ENCODE measurements at regions not wholly inside any gene's neighbourhood (a gene's known extent, or its start where the extent isn't known, plus 50 kb on each side); places are given as distances from the start of the nearest gene placed in this dataset.
A peak's percentile ranks its signal among the peaks of the same experiment; 100 is the strongest.

- no peaks in the 10 kb centered on the region for H3K36me3 ChIP-seq (replicated peaks in 1 of 2; ENCODE audit: control insufficient read depth in 1 of 2, insufficient read depth in 2 of 2, low read length in 2 of 2)
- in situ Hi-C loops (cut with HindIII; ENCODE audit: extremely low pct_ligation_motif_present, low pct_unique_long_range_greater_than_20kb) (loop anchor here (5.0 to 10.0 kb wide), 2 partner anchors 90 to 163 kb away; partner anchors contain the start of gene NR2F2), intact Hi-C loops (cut with micrococcal nuclease; ENCODE audit: unreplicated experiment) (loop anchor here (1.0 to 5.0 kb wide), 3 partner anchors 50 to 155 kb away; no protein-coding TSS in a partner anchor)
- H3K27me3 ChIP-seq (ENCODE audit: control insufficient read depth in 1 of 2, insufficient read depth in 2 of 2, low read length in 2 of 2) = no peaks in the 10 kb centered on the region
- no peaks in the 10 kb centered on the region for H3K79me2 ChIP-seq (ENCODE audit: insufficient read depth, low read length)
- peak; percentile 84 for ATAC-seq
- H3K9ac ChIP-seq (ENCODE audit: insufficient read depth, low read depth, low read length) = peak overlapping the region; percentile 50
- H3K4me2 ChIP-seq (ENCODE audit: low read depth, low read length) = peak overlapping the region; percentile 83
- H3K9me3 ChIP-seq (ENCODE audit: low read length) = no peaks in the 10 kb centered on the region
- ChIA-PET POLR2A (interaction anchor here (0.9 to 2.1 kb wide), 5 partner anchors 9 to 165 kb away, joined by 4 to 21 read pairs (median 4); no protein-coding TSS in a partner anchor), CTCF (ENCODE audit: low intra/inter-chr PET ratio, low total read pairs) (no interaction called here)
- no peak overlapping the region for H2AFZ ChIP-seq (ENCODE audit: low read length)
- WGBS (ENCODE audit: low lambda C conversion rate) = 0% methylated on average over 5 of the region's 5 CpGs
- no TSS peak for BruUV-seq (replicated peaks)
- peak overlapping the region; percentile 27 to 54 (median 52); a peak in 5 of 6 replicates for H3K4me3 ChIP-seq (replicated peaks in 1 of 3; ENCODE audit: insufficient read depth in 1 of 3, low read depth in 2 of 3, low read length in 3 of 3)
- peak; percentile 79 for DNase-seq (ENCODE audit: low spot score)
- H3K27ac ChIP-seq (ENCODE audit: extremely low read length, insufficient read depth, low read length) = peak overlapping the region; percentile 86
- peaks cover 40% of the 10 kb centered on the region for H3K4me1 ChIP-seq (ENCODE audit: insufficient read depth, low read length)
- H4K20me1 ChIP-seq (ENCODE audit: insufficient read depth, low read length) = no peaks in the 10 kb centered on the region
- peak; percentile 83 for FAIRE-seq
- TF ChIP-seq HCFC1 (IDR thresholded peaks at IDR 0.05; ENCODE audit: low read depth, low read length) = no peak
- TF ChIP-seq PRDM15 (CRISPR knock-in tag; IDR thresholded peaks at IDR 0.05) = no peak
- no peak for TF ChIP-seq ZNF558 (CRISPR knock-in tag; IDR thresholded peaks at IDR 0.05; ENCODE audit: borderline replicate concordance)
- TF ChIP-seq ZNF30 (CRISPR knock-in tag; IDR thresholded peaks at IDR 0.05) = no peak
- no peak for TF ChIP-seq AGO1 (IDR thresholded peaks at IDR 0.05; ENCODE audit: low read depth, low read length, poor library complexity, severe bottlenecking)
- no peak for TF ChIP-seq RFXANK (CRISPR knock-in tag; IDR thresholded peaks at IDR 0.05)
- no peak for TF ChIP-seq NRL (CRISPR knock-in tag; IDR thresholded peaks at IDR 0.05; ENCODE audit: borderline replicate concordance)
- peak; percentile 40 for TF ChIP-seq ZNF18 (CRISPR knock-in tag; IDR thresholded peaks at IDR 0.05; ENCODE audit: insufficient replicate concordance)
- 0 out of 2 replicates have a peak, but pooled peaks have one; percentile 42 for TF ChIP-seq ZBTB7A (CRISPR knock-in tag; IDR thresholded peaks at IDR 0.05)
- peak; percentile 84 for TF ChIP-seq PAXIP1 (CRISPR knock-in tag; conservative IDR thresholded peaks at IDR 0.05)
- peak; percentile 85 for TF ChIP-seq HNF4G (IDR thresholded peaks at IDR 0.05; ENCODE audit: borderline replicate concordance, low read depth, low read length)
- peak; percentile 37; the same call in 1 of the 2 replicates for TF ChIP-seq HNF4G (CRISPR knock-in tag; IDR thresholded peaks at IDR 0.05; ENCODE audit: borderline replicate concordance, low read depth)
Observed at GRCh38 chr15:96171853-96172296, 158.6 kb upstream of the NR2F2 start.
